ENCODE measurements at regions not wholly inside any gene's neighbourhood (a gene's known extent, or its start where the extent isn't known, plus 50 kb on each side); places are given as distances from the start of the nearest gene placed in this dataset.
"Not testable (repeated sequence)": the region's sequence is repeated elsewhere in the genome, so short reads cannot be mapped to it uniquely, and the experiment has no call there.

- H3K27ac ChIP-seq (ENCODE audit: insufficient read depth in 1 of 2, low read depth in 1 of 2, low read length in 2 of 2, poor library complexity in 1 of 2, severe bottlenecking in 2 of 2): no peak overlapping the region
- 100% methylated on average over 2 of the region's 2 CpGs for WGBS (ENCODE audit: insufficient coverage)
- no peak overlapping the region for H3K4me3 ChIP-seq (ENCODE audit: control insufficient read depth in 1 of 7, extremely low read depth in 1 of 7, insufficient read depth in 4 of 7, low read depth in 2 of 7, low read length in 6 of 7)
- no peak for DNase-seq
- ChIA-PET POLR2A (no interaction called here), CTCF (no interaction called here)
- no peaks in the 10 kb centered on the region for H3K4me1 ChIP-seq (ENCODE audit: control extremely low read depth in 1 of 4, control insufficient read depth in 4 of 4, insufficient read depth in 4 of 4, low read length in 3 of 4)
- no peaks in the 10 kb centered on the region for H3K9me3 ChIP-seq (ENCODE audit: control extremely low read depth in 1 of 5, control insufficient read depth in 4 of 5, insufficient read depth in 2 of 5, low read depth in 1 of 5, low read length in 4 of 5)
- H3K27me3 ChIP-seq (replicated peaks in 2 of 5; ENCODE audit: control insufficient read depth in 4 of 5, insufficient read depth in 5 of 5, low read length in 4 of 5): no peaks in the 10 kb centered on the region
- H3K36me3 ChIP-seq (ENCODE audit: control insufficient read depth in 4 of 4, insufficient read depth in 4 of 4, low read length in 3 of 4): no peaks in the 10 kb centered on the region
These were observed 113.7 kb upstream of the MMADHC start for GRCh38 chr2:149701241-149701640.

GRCh38 chr2:149692961-149693396 lies 105.4 kb upstream of the MMADHC start:
- CTCF ChIA-PET: no interaction called here

GRCh38 chr2:149690825-149691224 lies 103.2 kb upstream of the MMADHC start:
- no peak for DNase-seq
- Histone ChIP-seq H3K27ac (ENCODE audit: insufficient read depth in 1 of 2, low read depth in 1 of 2, low read length in 2 of 2, poor library complexity in 1 of 2, severe bottlenecking in 2 of 2) (no peak overlapping the region), H3K9me3 (ENCODE audit: control extremely low read depth in 1 of 5, control insufficient read depth in 4 of 5, insufficient read depth in 2 of 5, low read depth in 1 of 5, low read length in 4 of 5) (no peaks in the 10 kb centered on the region), H3K4me1 (ENCODE audit: control extremely low read depth in 1 of 4, control insufficient read depth in 4 of 4, insufficient read depth in 4 of 4, low read length in 3 of 4) (no peaks in the 10 kb centered on the region), H3K27me3 (replicated peaks in 2 of 5; ENCODE audit: control insufficient read depth in 4 of 5, insufficient read depth in 5 of 5, low read length in 4 of 5) (no peaks in the 10 kb centered on the region), H3K36me3 (ENCODE audit: control insufficient read depth in 4 of 4, insufficient read depth in 4 of 4, low read length in 3 of 4) (no peaks in the 10 kb centered on the region), H3K4me3 (ENCODE audit: control insufficient read depth in 1 of 7, extremely low read depth in 1 of 7, insufficient read depth in 4 of 7, low read depth in 2 of 7, low read length in 6 of 7) (no peak overlapping the region)
- POLR2A ChIA-PET: no interaction called here
- WGBS (ENCODE audit: insufficient coverage): 100% methylated on average over 1 of the region's 2 CpGs
- CTCF ChIA-PET: no interaction called here

More at GRCh38 chr2:149692961-149693396, 105.4 kb upstream of the MMADHC start:
- no peaks in the 10 kb centered on the region for H3K36me3 ChIP-seq (ENCODE audit: control insufficient read depth in 4 of 4, insufficient read depth in 4 of 4, low read length in 3 of 4)
- H3K27me3 ChIP-seq (replicated peaks in 2 of 5; ENCODE audit: control insufficient read depth in 4 of 5, insufficient read depth in 5 of 5, low read length in 4 of 5): no peaks in the 10 kb centered on the region
- DNase-seq: no peak
- H3K4me1 ChIP-seq (ENCODE audit: control extremely low read depth in 1 of 4, control insufficient read depth in 4 of 4, insufficient read depth in 4 of 4, low read length in 3 of 4): no peaks in the 10 kb centered on the region
- POLR2A ChIA-PET: no interaction called here
- no CpG with 5 or more reads among the region's 3 CpGs for WGBS (ENCODE audit: insufficient coverage)
- no peak overlapping the region for H3K4me3 ChIP-seq (ENCODE audit: control insufficient read depth in 1 of 7, extremely low read depth in 1 of 7, insufficient read depth in 4 of 7, low read depth in 2 of 7, low read length in 6 of 7)
- H3K9me3 ChIP-seq (ENCODE audit: control extremely low read depth in 1 of 5, control insufficient read depth in 4 of 5, insufficient read depth in 2 of 5, low read depth in 1 of 5, low read length in 4 of 5): no peaks in the 10 kb centered on the region
- H3K27ac ChIP-seq (ENCODE audit: insufficient read depth in 1 of 2, low read depth in 1 of 2, low read length in 2 of 2, poor library complexity in 1 of 2, severe bottlenecking in 2 of 2): no peak overlapping the region

- ChIA-PET POLR2A (no interaction called here), CTCF (no interaction called here)
- Histone ChIP-seq H3K4me1 (ENCODE audit: control extremely low read depth in 1 of 4, control insufficient read depth in 4 of 4, insufficient read depth in 4 of 4, low read length in 3 of 4) (no peaks in the 10 kb centered on the region), H3K36me3 (ENCODE audit: control insufficient read depth in 4 of 4, insufficient read depth in 4 of 4, low read length in 3 of 4) (no peaks in the 10 kb centered on the region), H3K9me3 (ENCODE audit: control extremely low read depth in 1 of 5, control insufficient read depth in 4 of 5, insufficient read depth in 2 of 5, low read depth in 1 of 5, low read length in 4 of 5) (no peaks in the 10 kb centered on the region), H3K27ac (ENCODE audit: insufficient read depth in 1 of 2, low read depth in 1 of 2, low read length in 2 of 2, poor library complexity in 1 of 2, severe bottlenecking in 2 of 2) (no peak overlapping the region), H3K27me3 (replicated peaks in 2 of 5; ENCODE audit: control insufficient read depth in 4 of 5, insufficient read depth in 5 of 5, low read length in 4 of 5) (no peaks in the 10 kb centered on the region), H3K4me3 (ENCODE audit: control insufficient read depth in 1 of 7, extremely low read depth in 1 of 7, insufficient read depth in 4 of 7, low read depth in 2 of 7, low read length in 6 of 7) (no peak overlapping the region)
- WGBS (ENCODE audit: insufficient coverage): 86% methylated on average over 1 of the region's 2 CpGs
- no peak for DNase-seq
These were observed 99.5 kb upstream of the MMADHC start for GRCh38 chr2:149687052-149687427.

GRCh38 chr2:149686136-149687051 lies 98.8 kb upstream of the MMADHC start:
- no peak for DNase-seq
- H3K9me3 ChIP-seq (ENCODE audit: control extremely low read depth in 1 of 5, control insufficient read depth in 4 of 5, insufficient read depth in 2 of 5, low read depth in 1 of 5, low read length in 4 of 5): no peaks in the 10 kb centered on the region
- no peaks in the 10 kb centered on the region for H3K36me3 ChIP-seq (ENCODE audit: control insufficient read depth in 4 of 4, insufficient read depth in 4 of 4, low read length in 3 of 4)
- ChIA-PET CTCF (no interaction called here), POLR2A (no interaction called here)
- WGBS (ENCODE audit: insufficient coverage): 82% methylated on average over 5 of the region's 6 CpGs
- H3K27ac ChIP-seq (ENCODE audit: insufficient read depth in 1 of 2, low read depth in 1 of 2, low read length in 2 of 2, poor library complexity in 1 of 2, severe bottlenecking in 2 of 2): no peak overlapping the region
- no peaks in the 10 kb centered on the region for H3K4me1 ChIP-seq (ENCODE audit: control extremely low read depth in 1 of 4, control insufficient read depth in 4 of 4, insufficient read depth in 4 of 4, low read length in 3 of 4)
- no peak overlapping the region for H3K4me3 ChIP-seq (ENCODE audit: control insufficient read depth in 1 of 7, extremely low read depth in 1 of 7, insufficient read depth in 4 of 7, low read depth in 2 of 7, low read length in 6 of 7)
- no peaks in the 10 kb centered on the region for H3K27me3 ChIP-seq (replicated peaks in 2 of 5; ENCODE audit: control insufficient read depth in 4 of 5, insufficient read depth in 5 of 5, low read length in 4 of 5)

GRCh38 chr2:149685401-149685800 lies 97.8 kb upstream of the MMADHC start:
- H3K4me1 ChIP-seq (ENCODE audit: control extremely low read depth in 1 of 4, control insufficient read depth in 4 of 4, insufficient read depth in 4 of 4, low read length in 3 of 4); H3K27me3 ChIP-seq (replicated peaks in 2 of 5; ENCODE audit: control insufficient read depth in 4 of 5, insufficient read depth in 5 of 5, low read length in 4 of 5); H3K27ac ChIP-seq (ENCODE audit: insufficient read depth in 1 of 2, low read depth in 1 of 2, low read length in 2 of 2, poor library complexity in 1 of 2, severe bottlenecking in 2 of 2); H3K9me3 ChIP-seq (ENCODE audit: control extremely low read depth in 1 of 5, control insufficient read depth in 4 of 5, insufficient read depth in 2 of 5, low read depth in 1 of 5, low read length in 4 of 5); CTCF ChIA-PET; H3K4me3 ChIP-seq (ENCODE audit: control insufficient read depth in 1 of 7, extremely low read depth in 1 of 7, insufficient read depth in 4 of 7, low read depth in 2 of 7, low read length in 6 of 7); H3K36me3 ChIP-seq (ENCODE audit: control insufficient read depth in 4 of 4, insufficient read depth in 4 of 4, low read length in 3 of 4); DNase-seq; POLR2A ChIA-PET: not testable (repeated sequence)
- WGBS (ENCODE audit: insufficient coverage): no CpG with 5 or more reads among the region's 4 CpGs

- Histone ChIP-seq H3K36me3 (ENCODE audit: control insufficient read depth in 4 of 4, insufficient read depth in 4 of 4, low read length in 3 of 4) (no peaks in the 10 kb centered on the region), H3K27ac (ENCODE audit: insufficient read depth in 1 of 2, low read depth in 1 of 2, low read length in 2 of 2, poor library complexity in 1 of 2, severe bottlenecking in 2 of 2) (no peak overlapping the region), H3K27me3 (replicated peaks in 2 of 5; ENCODE audit: control insufficient read depth in 4 of 5, insufficient read depth in 5 of 5, low read length in 4 of 5) (no peaks in the 10 kb centered on the region), H3K4me3 (ENCODE audit: control insufficient read depth in 1 of 7, extremely low read depth in 1 of 7, insufficient read depth in 4 of 7, low read depth in 2 of 7, low read length in 6 of 7) (no peak overlapping the region), H3K9me3 (ENCODE audit: control extremely low read depth in 1 of 5, control insufficient read depth in 4 of 5, insufficient read depth in 2 of 5, low read depth in 1 of 5, low read length in 4 of 5) (peaks cover 0 to 4% (median 0%) of the 10 kb centered on the region in 5 experiments), H3K4me1 (ENCODE audit: control extremely low read depth in 1 of 4, control insufficient read depth in 4 of 4, insufficient read depth in 4 of 4, low read length in 3 of 4) (no peaks in the 10 kb centered on the region)
- ChIA-PET POLR2A (no interaction called here), CTCF (no interaction called here)
- no peak for DNase-seq
- WGBS (ENCODE audit: insufficient coverage): 100% methylated on average over 2 of the region's 2 CpGs
These were observed 91.7 kb upstream of the MMADHC start for GRCh38 chr2:149679286-149679685.

Data from common myeloid progenitor, CD34-positive (primary cell).